NOMO-1 (cell line): ENCODE measurements at regions not wholly inside any gene's neighbourhood (a gene's known extent, or its start where the extent isn't known, plus 50 kb on each side); places are given as distances from the start of the nearest gene placed in this dataset.
"Not testable (repeated sequence)": the region's sequence is repeated elsewhere in the genome, so short reads cannot be mapped to it uniquely, and the experiment has no call there.

Experiments
- DNase-seq, 2 experiments: peaks; one replicate each; lab custom pipeline; 2025; ENCODE audit not compliant: unreplicated experiment in 2 of 2; lab: John Stamatoyannopoulos, UW

GRCh38 chr18:67805261-67805660, 288.7 kb upstream of the DSEL start:
- DNase-seq: no peak

GRCh38 chr18:67794521-67794920, 278.0 kb upstream of the DSEL start:
- DNase-seq: no peak

- DNase-seq: no peak
Observed at GRCh38 chr18:67790527-67790926, 274.0 kb upstream of the DSEL start.

GRCh38 chr18:67789165-67789545, 272.6 kb upstream of the DSEL start:
- no peak for DNase-seq

GRCh38 chr18:67788310-67789164, 272.0 kb upstream of the DSEL start:
- no peak for DNase-seq

GRCh38 chr18:67783196-67783946, 266.9 kb upstream of the DSEL start:
- no peak for DNase-seq

GRCh38 chr18:67778016-67778415, 261.5 kb upstream of the DSEL start:
- DNase-seq: no peak

- no peak for DNase-seq
Observed at GRCh38 chr18:67776929-67777328, 260.4 kb upstream of the DSEL start.

GRCh38 chr18:67771271-67771670, 254.8 kb upstream of the DSEL start:
- DNase-seq: no peak

- no peak for DNase-seq
Observed at GRCh38 chr18:67770520-67770919, 254.0 kb upstream of the DSEL start.

GRCh38 chr18:67766930-67767329, 250.4 kb upstream of the DSEL start:
- no peak for DNase-seq

- not testable (repeated sequence) for DNase-seq
Observed at GRCh38 chr18:67752211-67752610, 235.7 kb upstream of the DSEL start.

- no peak for DNase-seq
Observed at GRCh38 chr18:67742954-67743353, 226.4 kb upstream of the DSEL start.

- no peak for DNase-seq
Observed at GRCh38 chr18:67742525-67742924, 226.0 kb upstream of the DSEL start.

- no peak for DNase-seq
Observed at GRCh38 chr18:67735506-67735905, 219.0 kb upstream of the DSEL start.

GRCh38 chr18:67733088-67733487, 216.6 kb upstream of the DSEL start:
- no peak for DNase-seq

GRCh38 chr18:67731851-67732250, 215.3 kb upstream of the DSEL start:
- DNase-seq: no peak

- no peak for DNase-seq
Observed at GRCh38 chr18:67730886-67731285, 214.4 kb upstream of the DSEL start.

- no peak for DNase-seq
Observed at GRCh38 chr18:67728364-67728763, 211.8 kb upstream of the DSEL start.

- DNase-seq: no peak
Observed at GRCh38 chr18:67726882-67727281, 210.4 kb upstream of the DSEL start.

- DNase-seq: no peak
Observed at GRCh38 chr18:67717800-67718199, 201.3 kb upstream of the DSEL start.

- DNase-seq: no peak
Observed at GRCh38 chr18:67715567-67715966, 199.0 kb upstream of the DSEL start.
